Ectodermal cell (in vitro differentiated cells): ENCODE measurements at regions not wholly inside any gene's neighbourhood (a gene's known extent, or its start where the extent isn't known, plus 50 kb on each side); places are given as distances from the start of the nearest gene placed in this dataset.

Experiments
- H3K27ac ChIP-seq: 2 replicates; pipeline ENCODE4 v1.7.0; 2013; ENCODE audit warnings: mild to moderate bottlenecking, low read depth, low read length; ENCODE audit not compliant: insufficient read depth, poor library complexity, severe bottlenecking
- H3K27me3 ChIP-seq: 2 replicates; pipeline ENCODE4 v1.7.0; 2013; ENCODE audit warnings: mild to moderate bottlenecking, low read length; ENCODE audit not compliant: insufficient read depth, control insufficient read depth, poor library complexity, severe bottlenecking
- H3K36me3 ChIP-seq: one replicate; pipeline ENCODE4 v1.7.0; 2013; ENCODE audit warnings: low read length; ENCODE audit not compliant: control insufficient read depth, insufficient read depth
- H3K4me1 ChIP-seq: one replicate; pipeline ENCODE4 v1.7.0; 2013; ENCODE audit warnings: low read length; ENCODE audit not compliant: control insufficient read depth, insufficient read depth
- H3K4me3 ChIP-seq: 2 replicates; pipeline ENCODE4 v1.7.0; 2013; ENCODE audit warnings: low read depth, low read length, control low read depth; ENCODE audit not compliant: insufficient read depth
- H3K9me3 ChIP-seq: 2 replicates; pipeline ENCODE4 v1.7.0; 2013; ENCODE audit warnings: mild to moderate bottlenecking, low read length, moderate library complexity; ENCODE audit not compliant: control insufficient read depth
- WGBS, 2 experiments: methylation state at CpG; one replicate each; pipeline ENCODE4 v1.1.7; 2013; ENCODE audit warnings: missing lambda C conversion rate in 2 of 2; 5-methylcytosine and 5-hydroxymethylcytosine counted together

GRCh38 chr6:26312096-26312463, 52.9 kb upstream of the BTN3A2 start:
- Histone ChIP-seq H3K9me3 (no peaks in the 10 kb centered on the region), H3K4me3 (peak overlapping the region; percentile 64), H3K27ac (no peak overlapping the region), H3K27me3 (peaks cover 3% of the 10 kb centered on the region), H3K4me1 (no peaks in the 10 kb centered on the region), H3K36me3 (no peaks in the 10 kb centered on the region)
- 6 to 10% methylated on average over 6 of the region's 6 CpGs for WGBS, 2 experiments

- peak overlapping the region; percentile 26 for H3K27ac ChIP-seq
- H3K4me1 ChIP-seq: no peaks in the 10 kb centered on the region
- no peaks in the 10 kb centered on the region for H3K9me3 ChIP-seq
- H3K36me3 ChIP-seq: no peaks in the 10 kb centered on the region
- H3K27me3 ChIP-seq: peaks cover 3% of the 10 kb centered on the region
- H3K4me3 ChIP-seq: peak overlapping the region; percentile 64
- WGBS, 2 experiments: 1% methylated on average over 33 to 34 of the region's 34 CpGs
Observed at GRCh38 chr6:26312501-26313397, 52.2 kb upstream of the BTN3A2 start.
